GM06990 (cell line): ENCODE measurements at regions not wholly inside any gene's neighbourhood (a gene's known extent, or its start where the extent isn't known, plus 50 kb on each side); places are given as distances from the start of the nearest gene placed in this dataset.

Experiments
- DNase-seq: peaks from one replicate; pipeline ENCODE4 v3.0.0-alpha.2; 2011; ENCODE audit not compliant: insufficient read length; ENCODE audit errors: extremely low read depth
- H3K27me3 ChIP-seq: replicated peaks from 2 replicates; pipeline ENCODE4 v1.6.0; 2011; ENCODE audit warnings: low read length; ENCODE audit not compliant: control insufficient read depth, insufficient read depth
- H3K36me3 ChIP-seq: 2 replicates; pipeline ENCODE4 v1.5.1; 2011; ENCODE audit warnings: low read length; ENCODE audit not compliant: control insufficient read depth, insufficient read depth
- H3K4me3 ChIP-seq: replicated peaks from 2 replicates; pipeline ENCODE4 v1.5.1; 2011; ENCODE audit warnings: low read depth, mild to moderate bottlenecking, control low read depth, low read length
- TF ChIP-seq, protein P1 (sequence below): IDR thresholded peaks from 2 replicates; pipeline ENCODE4 v1.5.1; 2011; ENCODE audit warnings: low read length, control low read depth, mild to moderate bottlenecking, inconsistent platforms; ENCODE audit not compliant: insufficient read depth, poor library complexity, severe bottlenecking

- Histone ChIP-seq H3K27me3 (no peaks in the 10 kb centered on the region), H3K4me3 (no peak overlapping the region), H3K36me3 (no peaks in the 10 kb centered on the region)
- TF ChIP-seq, protein P1, sequence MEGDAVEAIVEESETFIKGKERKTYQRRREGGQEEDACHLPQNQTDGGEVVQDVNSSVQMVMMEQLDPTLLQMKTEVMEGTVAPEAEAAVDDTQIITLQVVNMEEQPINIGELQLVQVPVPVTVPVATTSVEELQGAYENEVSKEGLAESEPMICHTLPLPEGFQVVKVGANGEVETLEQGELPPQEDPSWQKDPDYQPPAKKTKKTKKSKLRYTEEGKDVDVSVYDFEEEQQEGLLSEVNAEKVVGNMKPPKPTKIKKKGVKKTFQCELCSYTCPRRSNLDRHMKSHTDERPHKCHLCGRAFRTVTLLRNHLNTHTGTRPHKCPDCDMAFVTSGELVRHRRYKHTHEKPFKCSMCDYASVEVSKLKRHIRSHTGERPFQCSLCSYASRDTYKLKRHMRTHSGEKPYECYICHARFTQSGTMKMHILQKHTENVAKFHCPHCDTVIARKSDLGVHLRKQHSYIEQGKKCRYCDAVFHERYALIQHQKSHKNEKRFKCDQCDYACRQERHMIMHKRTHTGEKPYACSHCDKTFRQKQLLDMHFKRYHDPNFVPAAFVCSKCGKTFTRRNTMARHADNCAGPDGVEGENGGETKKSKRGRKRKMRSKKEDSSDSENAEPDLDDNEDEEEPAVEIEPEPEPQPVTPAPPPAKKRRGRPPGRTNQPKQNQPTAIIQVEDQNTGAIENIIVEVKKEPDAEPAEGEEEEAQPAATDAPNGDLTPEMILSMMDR: no peak
- DNase-seq: no peak
Measured at GRCh38 chr7:125406111-125406510, 476.5 kb upstream of the POT1 start.

DNA sequence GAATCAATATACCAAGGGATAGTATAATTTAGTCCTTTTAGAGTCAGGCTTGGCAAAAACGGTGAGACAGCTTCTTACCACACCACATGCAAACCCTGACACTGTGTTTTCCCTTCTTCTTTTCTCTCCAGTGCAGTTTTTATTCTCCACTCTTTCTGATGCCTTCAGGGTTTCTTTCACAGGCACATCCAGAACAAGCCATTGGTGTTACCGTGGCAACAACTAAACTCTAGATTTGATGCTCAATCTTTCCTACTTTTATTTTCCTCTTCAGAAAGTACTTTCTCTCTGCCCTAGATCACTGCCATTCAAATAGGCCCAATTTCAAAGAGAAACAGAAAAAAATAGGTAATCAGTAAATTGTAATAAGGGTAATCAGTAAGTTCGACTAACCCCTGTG lies 469.8 kb upstream of the POT1 start:
- TF ChIP-seq, protein P1: no peak
- H3K36me3 ChIP-seq: no peaks in the 10 kb centered on the region

DNA sequence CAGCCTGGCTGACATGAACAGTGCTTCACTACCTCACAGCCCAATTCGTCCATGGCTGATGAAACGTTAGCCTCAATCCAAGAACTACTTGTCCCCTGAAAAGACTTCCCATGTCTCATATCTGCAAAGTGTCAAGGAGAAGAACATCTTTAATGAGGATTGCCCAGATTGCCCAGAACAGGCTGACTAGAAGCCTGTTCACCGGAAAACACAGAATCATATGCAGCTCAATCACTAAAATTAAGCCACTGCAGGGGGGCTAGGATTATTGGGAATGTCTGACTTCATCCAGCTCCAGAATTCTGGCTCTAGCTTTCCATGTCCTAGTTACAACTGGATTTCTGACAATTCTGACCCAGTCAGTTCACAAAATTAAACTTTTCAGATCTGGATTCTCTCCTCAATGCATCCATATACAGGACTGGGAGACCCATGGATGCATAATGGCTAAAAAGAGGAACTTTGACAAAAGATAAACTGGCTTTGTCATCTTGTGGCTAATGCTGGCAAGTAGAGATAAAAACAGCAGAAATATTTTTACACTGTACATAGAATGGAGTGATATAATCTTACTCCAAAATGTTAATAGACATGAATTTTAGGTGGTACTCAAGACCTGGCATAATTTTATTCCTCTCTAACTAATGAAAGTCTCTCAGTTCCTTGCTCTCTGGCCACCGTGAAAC lies 467.0 kb upstream of the POT1 start:
- no peak for DNase-seq
- Histone ChIP-seq H3K36me3 (no peaks in the 10 kb centered on the region), H3K27me3 (no peaks in the 10 kb centered on the region), H3K4me3 (no peak overlapping the region)
- TF ChIP-seq, protein P1: no peak

More for the DNA sequence above, 469.8 kb upstream of the POT1 start:
- no peak overlapping the region for H3K4me3 ChIP-seq
- H3K27me3 ChIP-seq: no peaks in the 10 kb centered on the region
- no peak for DNase-seq

GRCh38 chr7:125391921-125392320 lies 462.3 kb upstream of the POT1 start:
- no peak for DNase-seq
- TF ChIP-seq, protein P1: no peak
- H3K4me3 ChIP-seq: no peak overlapping the region
- no peaks in the 10 kb centered on the region for H3K27me3 ChIP-seq
- no peaks in the 10 kb centered on the region for H3K36me3 ChIP-seq

GRCh38 chr7:125390981-125391380 lies 461.4 kb upstream of the POT1 start:
- Histone ChIP-seq H3K27me3 (no peaks in the 10 kb centered on the region), H3K4me3 (no peak overlapping the region), H3K36me3 (no peaks in the 10 kb centered on the region)
- TF ChIP-seq, protein P1: no peak
- DNase-seq: no peak

GRCh38 chr7:125386211-125386610 lies 456.6 kb upstream of the POT1 start:
- H3K36me3 ChIP-seq: no peaks in the 10 kb centered on the region
- DNase-seq: no peak
- H3K27me3 ChIP-seq: no peaks in the 10 kb centered on the region
- TF ChIP-seq, protein P1: no peak
- no peak overlapping the region for H3K4me3 ChIP-seq
